ENCODE measurements at regions not wholly inside any gene's neighbourhood (a gene's known extent, or its start where the extent isn't known, plus 50 kb on each side); places are given as distances from the start of the nearest gene placed in this dataset.
A peak's percentile ranks its signal among the peaks of the same experiment; 100 is the strongest.

DNA sequence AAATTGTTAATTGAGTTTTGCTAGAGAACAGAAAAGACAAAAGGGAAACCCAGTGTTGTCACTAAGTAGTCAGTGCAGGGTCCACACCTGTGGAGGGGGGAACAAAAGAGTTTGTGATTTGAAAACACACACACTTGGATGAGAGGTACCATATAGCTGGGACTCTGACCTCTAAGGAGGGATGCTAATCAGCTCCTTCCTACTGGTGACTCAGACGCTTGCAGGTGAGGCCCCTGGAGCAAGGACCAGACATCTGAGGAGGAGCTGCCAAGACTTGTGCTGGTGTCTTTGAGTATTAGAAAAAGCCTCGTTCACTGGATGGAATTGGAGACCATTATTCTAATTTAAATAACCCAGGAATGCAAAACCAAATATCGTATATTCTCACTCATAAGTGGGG, 146.4 kb upstream of the MAP2 start:
- Mint-ChIP-seq H3K9me3 (no peaks in the 10 kb centered on the region; a peak in 2 of 5 replicates), H3K4me1 (peaks cover 15 to 20% of the 10 kb centered on the region in 2 experiments), H3K4me3 (no peak overlapping the region), H3K36me3 (ENCODE audit: insufficient read depth in 1 of 3, low read depth in 3 of 3) (peaks cover 2 to 7% (median 4%) of the 10 kb centered on the region in 3 experiments; a peak in 5 of 7 replicates), H3K27me3 (ENCODE audit: low read depth) (no peaks in the 10 kb centered on the region), H3K27ac (peak overlapping the region in 1 of 3 experiments; percentile 72; a peak in 1 of 7 replicates)
- H4K5ac ChIP-seq (ENCODE audit: insufficient read length, low read depth, low read length), result no peak overlapping the region
- DNase-seq, result no peak
- H4K8ac ChIP-seq (replicated peaks; ENCODE audit: insufficient read length, low read depth, low read length), result no peak overlapping the region
- H2BK15ac ChIP-seq (ENCODE audit: low read depth, low read length), result no peak overlapping the region
- H4K20me1 ChIP-seq (ENCODE audit: control insufficient read depth, insufficient read depth, insufficient read length), result no peaks in the 10 kb centered on the region
- H2BK5ac ChIP-seq (ENCODE audit: insufficient read length, low read length), result no peak overlapping the region
- no peak overlapping the region for H3K4me2 ChIP-seq (ENCODE audit: insufficient read depth, insufficient read length, low read length)
- no peak overlapping the region for H2BK12ac ChIP-seq (ENCODE audit: insufficient read length, low read depth, low read length)
- no peak overlapping the region for H4K91ac ChIP-seq (ENCODE audit: insufficient read length, low read depth, low read length)
- no peak overlapping the region for H3K56ac ChIP-seq (ENCODE audit: insufficient read length, low read depth, low read length)
- H3K23me2 ChIP-seq (ENCODE audit: insufficient read length, low read depth, low read length, poor library complexity, severe bottlenecking), result no peaks in the 10 kb centered on the region
- H3K9ac ChIP-seq (ENCODE audit: extremely low read depth, insufficient read length, low read length), result no peak overlapping the region
- H3K79me2 ChIP-seq (ENCODE audit: insufficient read depth, low read length), result no peaks in the 10 kb centered on the region
- no CpG with 5 or more reads among the region's 3 CpGs for WGBS (ENCODE audit: extremely low coverage, insufficient read length, low lambda C conversion rate)
- H2BK120ac ChIP-seq (ENCODE audit: low read depth, low read length, poor library complexity, severe bottlenecking), result no peak overlapping the region
- H3K14ac ChIP-seq (ENCODE audit: insufficient read depth, low read length), result no peak overlapping the region
- H3K23ac ChIP-seq (ENCODE audit: insufficient read length, low read depth, low read length), result no peak overlapping the region
- no peaks in the 10 kb centered on the region for H3K79me1 ChIP-seq (ENCODE audit: insufficient read depth, low read depth, low read length, poor library complexity, severe bottlenecking)
- TF ChIP-seq, protein P1, sequence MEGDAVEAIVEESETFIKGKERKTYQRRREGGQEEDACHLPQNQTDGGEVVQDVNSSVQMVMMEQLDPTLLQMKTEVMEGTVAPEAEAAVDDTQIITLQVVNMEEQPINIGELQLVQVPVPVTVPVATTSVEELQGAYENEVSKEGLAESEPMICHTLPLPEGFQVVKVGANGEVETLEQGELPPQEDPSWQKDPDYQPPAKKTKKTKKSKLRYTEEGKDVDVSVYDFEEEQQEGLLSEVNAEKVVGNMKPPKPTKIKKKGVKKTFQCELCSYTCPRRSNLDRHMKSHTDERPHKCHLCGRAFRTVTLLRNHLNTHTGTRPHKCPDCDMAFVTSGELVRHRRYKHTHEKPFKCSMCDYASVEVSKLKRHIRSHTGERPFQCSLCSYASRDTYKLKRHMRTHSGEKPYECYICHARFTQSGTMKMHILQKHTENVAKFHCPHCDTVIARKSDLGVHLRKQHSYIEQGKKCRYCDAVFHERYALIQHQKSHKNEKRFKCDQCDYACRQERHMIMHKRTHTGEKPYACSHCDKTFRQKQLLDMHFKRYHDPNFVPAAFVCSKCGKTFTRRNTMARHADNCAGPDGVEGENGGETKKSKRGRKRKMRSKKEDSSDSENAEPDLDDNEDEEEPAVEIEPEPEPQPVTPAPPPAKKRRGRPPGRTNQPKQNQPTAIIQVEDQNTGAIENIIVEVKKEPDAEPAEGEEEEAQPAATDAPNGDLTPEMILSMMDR (conservative IDR thresholded peaks at IDR 0.05), result no peak
- H3T11ph ChIP-seq (ENCODE audit: low read length), result no peak overlapping the region
- no peak overlapping the region for H3K4ac ChIP-seq (ENCODE audit: low read depth, low read length)
- H3K9me3 ChIP-seq (ENCODE audit: control insufficient read depth, low read depth, low read length), result no peaks in the 10 kb centered on the region
- H3K27me3 ChIP-seq (ENCODE audit: insufficient read depth, low read length), result no peaks in the 10 kb centered on the region
- H3K18ac ChIP-seq (ENCODE audit: insufficient read length, low read depth, low read length), result no peak overlapping the region
- H3K27ac ChIP-seq (ENCODE audit: insufficient read length, low read depth, low read length), result no peak overlapping the region
- no peak overlapping the region for H2BK20ac ChIP-seq (ENCODE audit: low read depth, low read length, poor library complexity, severe bottlenecking)
- no peak overlapping the region for H2AK5ac ChIP-seq (ENCODE audit: insufficient read length, low read length)
- no peaks in the 10 kb centered on the region; the same call in 1 of the 2 replicates for H3K4me1 ChIP-seq (ENCODE audit: insufficient read depth, low read length)
- no peak overlapping the region for H2AFZ ChIP-seq (ENCODE audit: low read length)

Measured in H9 (cell line).